GM23248 (cell line): ENCODE measurements at regions not wholly inside any gene's neighbourhood (a gene's known extent, or its start where the extent isn't known, plus 50 kb on each side); places are given as distances from the start of the nearest gene placed in this dataset.

Experiments
- DNase-seq: peaks from one replicate; pipeline ENCODE4 v3.0.0-alpha.2; 2015
- H2AFZ ChIP-seq: fragments of 200-600 bp; sonication (generic); 2 replicates; pipeline ENCODE4 v1.6.1; 2016; ENCODE audit warnings: antibody characterized with exemption
- H3F3A ChIP-seq: fragments of 200-600 bp; sonication (generic); 2 replicates; pipeline ENCODE4 v1.6.1; 2016; ENCODE audit warnings: mild to moderate bottlenecking, antibody characterized with exemption, mixed run types; ENCODE audit not compliant: insufficient read depth
- H3K27ac ChIP-seq: fragments of 200-600 bp; sonication (generic); 2 replicates; pipeline ENCODE4 v1.5.1; 2016; ENCODE audit warnings: mild to moderate bottlenecking
- H3K27me3 ChIP-seq: fragments of 200-600 bp; sonication (generic); replicated peaks from 2 replicates; pipeline ENCODE4 v1.6.1; 2016; ENCODE audit warnings: mild to moderate bottlenecking; ENCODE audit not compliant: insufficient read depth
- H3K36me3 ChIP-seq: fragments of 200-600 bp; sonication (generic); 2 replicates; pipeline ENCODE4 v1.6.1; 2016; ENCODE audit warnings: low read depth, mild to moderate bottlenecking
- H3K4me1 ChIP-seq: fragments of 200-600 bp; sonication (generic); 2 replicates; pipeline ENCODE4 v1.6.1; 2016; ENCODE audit warnings: mild to moderate bottlenecking; ENCODE audit not compliant: insufficient read depth
- H3K4me2 ChIP-seq: fragments of 200-600 bp; sonication (generic); one replicate; pipeline ENCODE4 v1.6.1; 2016; ENCODE audit warnings: mild to moderate bottlenecking; ENCODE audit not compliant: unreplicated experiment
- H3K4me3 ChIP-seq: fragments of 200-600 bp; sonication (generic); 2 replicates; pipeline ENCODE4 v1.5.1; 2016; ENCODE audit warnings: mild to moderate bottlenecking
- H3K79me2 ChIP-seq: fragments of 200-600 bp; sonication (generic); 2 replicates; pipeline ENCODE4 v1.6.1; 2016; ENCODE audit warnings: mild to moderate bottlenecking; ENCODE audit not compliant: insufficient read depth
- H3K9ac ChIP-seq: fragments of 200-600 bp; sonication (generic); 2 replicates; pipeline ENCODE4 v1.6.1; 2016; ENCODE audit warnings: mild to moderate bottlenecking
- H3K9me2 ChIP-seq: fragments of 200-600 bp; sonication (generic); 2 replicates; pipeline ENCODE4 v1.6.1; 2016; ENCODE audit warnings: mixed run types, mild to moderate bottlenecking, moderate library complexity; ENCODE audit not compliant: insufficient read depth
- H3K9me3 ChIP-seq: fragments of 200-600 bp; sonication (generic); one replicate; pipeline ENCODE4 v1.6.1; 2017; ENCODE audit warnings: low read depth
- H4K20me1 ChIP-seq: fragments of 200-600 bp; sonication (generic); 2 replicates; pipeline ENCODE4 v1.6.0; 2016; ENCODE audit not compliant: insufficient read depth
- EZH2 ChIP-seq: fragments of 200-600 bp; sonication (generic); IDR thresholded peaks from 2 replicates; pipeline ENCODE4 v1.6.1; 2018; ENCODE audit warnings: antibody characterized with exemption, mild to moderate bottlenecking; ENCODE audit not compliant: insufficient read depth, poor library complexity, severe bottlenecking
- EZH2phosphoT487 ChIP-seq: fragments of 200-600 bp; sonication (generic); IDR thresholded peaks from 2 replicates; pipeline ENCODE4 v1.6.1; 2018; ENCODE audit warnings: antibody characterized with exemption, moderate library complexity, mild to moderate bottlenecking, low read depth; ENCODE audit not compliant: insufficient read depth
- WGBS, 2 experiments: methylation state at CpG; one replicate each; pipeline ENCODE4 v1.1.6; 2015 to 2017; ENCODE audit warnings: low lambda C conversion rate in 2 of 2, low coverage in 1 of 2; ENCODE audit errors: missing lambda C conversion rate in 2 of 2; 5-methylcytosine and 5-hydroxymethylcytosine counted together
- in situ Hi-C: fragments of 300-500 bp; cut with MboI; formaldehyde crosslinking; loops from 2 replicates; pipeline ENCODE4 v1.15.0; 2020

DNA sequence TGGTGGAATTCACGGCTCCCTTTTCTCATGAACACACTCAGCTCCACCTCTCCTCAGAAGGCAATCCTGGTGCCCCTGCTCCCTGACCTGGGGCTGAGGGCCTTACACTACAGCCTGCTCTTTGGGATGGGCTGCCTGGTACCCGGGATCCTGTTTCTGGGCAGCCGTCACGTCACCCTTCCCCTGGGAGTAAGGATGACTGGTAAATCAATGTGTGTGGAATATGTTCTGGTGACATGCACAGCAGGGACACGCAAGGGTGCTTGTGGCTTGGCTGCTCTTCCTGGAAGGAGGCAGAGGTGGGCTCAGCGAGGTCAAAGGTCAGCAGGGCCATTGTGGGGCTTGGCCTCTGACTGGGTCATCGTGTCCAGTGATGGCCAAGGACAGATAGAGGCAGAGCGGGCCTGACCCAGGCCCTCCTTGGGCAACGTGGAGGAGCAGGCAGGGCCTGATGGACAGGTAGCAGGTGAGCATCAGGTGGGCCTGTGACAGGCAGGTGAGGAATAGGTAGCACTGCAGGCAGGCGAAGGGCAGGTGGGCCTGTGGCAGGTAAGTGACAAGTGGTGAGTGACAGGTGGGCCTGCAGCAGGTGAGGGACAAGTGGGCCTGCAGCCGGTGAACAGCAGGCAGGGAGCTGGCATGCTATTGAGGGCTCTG lies 399.4 kb upstream of the IRX4 start:
- H2AFZ ChIP-seq, result no peak overlapping the region
- H4K20me1 ChIP-seq, result no peaks in the 10 kb centered on the region
- H3F3A ChIP-seq, result no peaks in the 10 kb centered on the region
- H3K36me3 ChIP-seq, result no peaks in the 10 kb centered on the region
- in situ Hi-C loops, result no loop called here
- H3K4me3 ChIP-seq, result no peak overlapping the region
- H3K4me1 ChIP-seq, result no peaks in the 10 kb centered on the region
- H3K9me3 ChIP-seq, result no peaks in the 10 kb centered on the region
- H3K27me3 ChIP-seq, result no peaks in the 10 kb centered on the region
- no peak overlapping the region for H3K4me2 ChIP-seq
- no peaks in the 10 kb centered on the region for H3K79me2 ChIP-seq
- H3K9me2 ChIP-seq, result no peaks in the 10 kb centered on the region
- H3K27ac ChIP-seq, result no peak overlapping the region
- WGBS, 2 experiments, result 39 to 46% methylated on average over 10 to 11 of the region's 11 CpGs
- TF ChIP-seq EZH2phosphoT487 (no peak), EZH2 (no peak)
- no peak for DNase-seq
- H3K9ac ChIP-seq, result no peak overlapping the region

DNA sequence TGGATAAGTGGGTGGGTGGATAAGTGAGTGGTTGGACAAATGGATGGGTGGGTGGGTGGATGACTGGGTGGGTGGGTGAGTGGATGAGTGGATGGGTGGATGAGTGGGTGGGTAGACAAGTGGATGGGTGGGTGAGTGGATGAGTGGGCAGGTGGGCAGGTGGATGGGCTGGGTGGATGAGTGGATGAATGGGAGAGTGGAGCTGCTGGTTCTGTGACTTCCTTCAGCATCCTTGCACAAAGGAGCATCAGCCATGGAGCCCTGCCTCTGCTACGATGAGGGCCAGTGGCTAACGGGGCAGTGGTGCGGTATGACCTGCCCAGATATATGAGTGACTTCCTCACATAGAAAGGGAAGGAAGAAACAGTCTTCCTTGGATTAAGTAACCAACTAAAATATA lies 398.7 kb upstream of the IRX4 start:
- Histone ChIP-seq H3K9me2 (no peaks in the 10 kb centered on the region), H3K27ac (no peak overlapping the region), H3K79me2 (no peaks in the 10 kb centered on the region), H3K9me3 (no peaks in the 10 kb centered on the region), H3K36me3 (no peaks in the 10 kb centered on the region), H4K20me1 (no peaks in the 10 kb centered on the region), H3K4me3 (no peak overlapping the region), H3K9ac (no peak overlapping the region), H3K4me1 (no peaks in the 10 kb centered on the region), H2AFZ (no peak overlapping the region), H3F3A (no peaks in the 10 kb centered on the region), H3K4me2 (no peak overlapping the region), H3K27me3 (no peaks in the 10 kb centered on the region)
- 65 to 66% methylated on average over 3 of the region's 3 CpGs for WGBS, 2 experiments
- DNase-seq, result no peak
- TF ChIP-seq EZH2phosphoT487 (no peak), EZH2 (no peak)
- in situ Hi-C loops, result no loop called here

DNA sequence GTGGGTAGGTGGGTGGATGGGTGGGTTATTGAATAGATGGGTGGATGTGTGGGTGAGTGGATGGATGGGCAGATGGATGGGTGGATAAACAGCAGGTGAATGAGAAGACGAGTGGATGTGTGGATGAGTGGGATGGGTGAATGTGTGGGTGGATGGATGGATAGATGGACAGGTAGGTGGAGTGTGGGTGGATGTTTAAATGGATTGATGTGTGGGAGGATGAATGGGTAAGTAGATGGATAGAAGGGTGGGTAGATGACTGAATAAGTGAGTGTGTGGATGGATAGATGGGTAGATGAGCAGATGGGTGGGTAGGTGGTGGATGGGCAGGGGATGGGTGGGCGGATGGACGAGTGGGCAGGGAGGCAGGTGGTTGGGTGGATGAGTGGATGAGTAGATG lies 397.6 kb upstream of the IRX4 start:
- Histone ChIP-seq H3F3A (no peaks in the 10 kb centered on the region), H3K27ac (no peak overlapping the region), H4K20me1 (no peaks in the 10 kb centered on the region), H3K9ac (no peak overlapping the region), H3K79me2 (no peaks in the 10 kb centered on the region), H3K9me2 (no peaks in the 10 kb centered on the region), H3K9me3 (no peaks in the 10 kb centered on the region), H2AFZ (no peak overlapping the region), H3K27me3 (no peaks in the 10 kb centered on the region), H3K4me1 (no peaks in the 10 kb centered on the region), H3K4me3 (no peak overlapping the region), H3K4me2 (no peak overlapping the region), H3K36me3 (no peaks in the 10 kb centered on the region)
- no peak for DNase-seq
- in situ Hi-C loops, result no loop called here
- WGBS, 2 experiments, result 26% methylated on average over 3 of the region's 3 CpGs; no CpG with 5 or more reads in 1 of the 2 experiments
- TF ChIP-seq EZH2, result no peak

DNA sequence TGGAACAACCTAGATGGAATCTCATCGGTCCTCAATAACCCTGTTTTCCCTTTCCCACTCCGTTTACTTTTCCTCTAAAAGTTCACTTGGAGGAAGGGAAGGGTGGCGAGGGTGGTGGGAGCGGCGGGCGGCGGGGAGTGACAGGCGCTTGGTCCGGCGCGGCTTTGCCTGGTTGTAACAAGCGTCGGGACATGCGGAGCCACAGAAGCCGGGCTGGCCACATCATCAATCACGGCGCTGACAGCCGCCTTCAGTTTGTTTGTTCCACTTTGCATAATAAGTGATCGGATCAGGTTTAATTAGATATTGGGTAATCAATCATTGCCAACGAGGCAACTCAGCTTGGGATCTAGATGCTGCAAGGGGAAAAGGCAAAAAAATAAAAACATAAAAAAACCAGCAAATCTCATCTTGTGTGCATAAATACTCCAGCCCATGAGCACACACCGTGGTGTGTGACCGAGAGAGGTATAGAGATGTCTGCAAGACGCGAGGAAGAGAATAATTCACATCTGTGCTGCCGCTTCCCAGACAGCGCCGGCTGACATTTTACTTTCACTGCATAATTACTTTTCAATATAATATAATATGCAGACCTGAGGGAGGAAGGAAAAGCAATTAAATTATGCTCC lies 396.2 kb upstream of the IRX4 start:
- Histone ChIP-seq H3K36me3 (no peaks in the 10 kb centered on the region), H3K27me3 (no peaks in the 10 kb centered on the region), H3K4me1 (no peaks in the 10 kb centered on the region), H3K27ac (no peak overlapping the region), H2AFZ (no peak overlapping the region), H3K9ac (no peak overlapping the region), H4K20me1 (no peaks in the 10 kb centered on the region), H3K4me2 (no peak overlapping the region), H3K79me2 (no peaks in the 10 kb centered on the region), H3K9me2 (no peaks in the 10 kb centered on the region), H3F3A (no peaks in the 10 kb centered on the region), H3K4me3 (no peak overlapping the region), H3K9me3 (no peaks in the 10 kb centered on the region)
- 65 to 69% methylated on average over 23 to 27 of the region's 27 CpGs for WGBS, 2 experiments
- TF ChIP-seq EZH2phosphoT487 (no peak), EZH2 (no peak)
- in situ Hi-C loops, result no loop called here
- DNase-seq, result no peak
